NCI-H510A (cell line): ENCODE measurements at regions not wholly inside any gene's neighbourhood (a gene's known extent, or its start where the extent isn't known, plus 50 kb on each side); places are given as distances from the start of the nearest gene placed in this dataset.
"Not testable (repeated sequence)": the region's sequence is repeated elsewhere in the genome, so short reads cannot be mapped to it uniquely, and the experiment has no call there.

Experiments
- DNase-seq: peaks from one replicate; lab custom pipeline; 2025; lab: John Stamatoyannopoulos, UW

DNA sequence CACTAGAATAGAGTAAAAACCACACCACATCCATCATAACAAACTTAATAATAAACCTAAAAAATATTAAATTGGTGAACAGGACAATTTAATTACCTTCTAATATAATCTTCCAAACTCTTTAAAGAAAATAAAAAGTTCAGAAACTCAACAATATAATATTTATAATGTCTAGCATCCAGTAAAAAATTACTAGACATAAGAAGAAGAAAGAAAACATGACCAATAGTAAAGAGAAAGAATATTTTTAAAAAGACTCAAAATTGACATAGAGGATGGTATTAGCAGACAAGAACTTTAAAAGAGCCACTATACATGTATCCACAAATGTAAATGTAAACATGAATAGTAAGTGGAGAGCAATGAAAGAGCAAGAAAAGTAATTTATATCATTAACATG is 388.4 kb downstream of the TFEC start:
- no peak for DNase-seq

DNA sequence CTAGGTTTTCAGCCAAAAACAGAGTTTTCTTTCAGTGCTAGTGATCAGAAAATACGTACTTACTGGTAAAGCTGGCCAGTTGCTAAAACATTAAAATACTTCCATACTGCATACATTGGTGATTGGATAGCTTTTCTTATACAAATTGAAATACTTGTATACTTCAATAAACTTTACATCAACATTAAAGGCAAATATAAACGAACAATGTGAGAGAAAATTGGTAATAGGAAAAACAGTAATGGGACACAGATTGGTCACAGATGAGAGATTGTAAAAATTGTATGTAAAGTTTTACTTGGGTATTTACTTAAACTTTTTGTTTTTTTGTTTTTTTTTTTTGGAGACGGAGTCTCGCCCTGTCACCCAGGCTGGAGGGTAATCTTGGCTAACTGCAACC is 391.7 kb downstream of the TFEC start:
- no peak for DNase-seq

DNA sequence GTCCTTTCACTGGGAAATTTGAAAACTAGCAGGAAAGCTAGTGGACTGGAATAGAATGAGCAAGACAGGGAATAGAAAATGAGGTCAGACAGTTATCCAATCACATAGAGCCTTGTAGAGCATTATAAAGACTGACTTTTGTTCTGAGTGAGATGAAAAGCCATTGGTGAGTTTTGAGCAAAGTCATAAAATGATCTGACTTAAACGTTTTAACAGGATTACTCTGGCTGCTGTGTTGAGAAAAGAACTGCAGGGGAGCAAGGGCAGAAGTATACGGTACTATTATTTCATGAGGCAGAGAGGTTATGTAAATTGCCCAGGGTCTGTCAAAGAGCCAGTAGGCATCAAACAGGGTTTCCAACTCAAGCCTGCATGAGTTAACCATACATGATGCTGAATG is 393.4 kb downstream of the TFEC start:
- no peak for DNase-seq

DNA sequence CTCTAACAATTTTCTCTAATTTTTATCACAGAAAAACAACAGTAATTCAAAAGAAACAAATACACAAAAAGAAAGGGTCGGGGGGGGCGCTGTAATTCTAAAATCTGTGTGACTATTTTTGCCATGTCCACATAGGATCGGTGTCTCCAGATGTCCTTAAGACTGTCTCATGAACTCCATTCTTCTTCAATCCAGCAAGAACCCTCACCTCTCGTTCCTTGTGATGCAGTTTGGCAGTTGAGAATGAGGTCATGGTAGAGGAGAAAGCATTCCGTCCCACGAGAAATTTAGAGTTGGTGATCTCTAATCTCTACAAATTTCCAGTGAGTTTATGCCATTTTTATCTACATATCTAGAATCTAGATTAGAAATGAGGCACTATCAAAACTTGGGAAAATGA is 394.7 kb downstream of the TFEC start:
- DNase-seq, result no peak

DNA sequence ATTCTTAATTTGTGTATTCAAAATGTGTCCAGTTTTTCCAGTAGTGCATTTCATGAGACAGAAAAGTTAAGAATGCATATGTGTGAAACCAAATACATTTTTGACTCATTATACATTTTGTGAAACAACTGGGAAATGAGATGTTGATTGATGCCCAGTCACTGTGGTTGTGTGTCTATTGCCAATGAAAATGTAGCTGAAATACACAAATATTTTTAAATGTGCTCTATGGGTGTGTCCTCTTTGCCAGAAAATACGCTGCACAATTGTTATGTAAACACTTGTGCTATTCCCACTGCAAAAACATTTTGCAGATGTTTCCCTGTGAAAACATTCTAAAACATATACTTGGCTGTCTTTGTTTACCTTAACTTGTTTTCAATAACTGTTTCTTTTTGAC is 395.2 kb downstream of the TFEC start:
- no peak for DNase-seq

DNA sequence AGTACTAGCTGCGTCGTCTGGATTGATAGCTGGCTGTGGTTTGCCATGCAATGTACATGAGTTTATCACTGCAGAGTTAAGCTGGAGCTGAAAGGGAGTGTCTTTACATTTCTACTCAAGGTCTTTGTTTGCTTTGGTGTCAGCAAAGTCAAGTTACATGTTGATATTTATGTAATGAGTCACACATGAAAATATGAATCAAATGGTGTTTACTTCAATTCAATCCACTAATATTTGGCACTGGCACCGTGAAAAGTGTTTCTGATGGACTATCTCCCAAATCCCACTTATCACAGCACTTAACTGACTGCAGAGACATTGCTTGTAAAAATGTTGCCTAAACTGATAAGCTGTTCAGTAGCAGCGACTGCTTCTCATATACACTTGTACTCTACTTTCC is 395.9 kb downstream of the TFEC start:
- DNase-seq, result peak; percentile 22

DNA sequence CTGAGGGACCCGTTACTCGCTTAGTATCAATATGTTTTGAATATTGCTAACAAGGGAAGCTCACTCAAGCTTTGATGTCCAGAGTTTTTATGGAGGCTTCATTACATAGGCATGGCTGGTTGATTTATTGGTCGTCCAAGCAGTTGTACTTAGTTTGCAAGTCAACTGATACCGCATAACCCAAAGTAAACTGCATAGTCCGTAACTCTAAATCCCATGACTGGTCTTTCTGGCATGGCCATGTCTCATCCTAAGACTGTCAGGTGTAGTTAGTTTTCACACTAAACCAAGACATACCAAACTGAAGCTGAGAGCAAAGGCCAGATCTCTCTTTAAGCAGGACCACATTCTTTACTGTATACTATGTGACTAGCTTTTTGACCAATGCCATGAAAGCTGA is 397.9 kb downstream of the TFEC start:
- DNase-seq, result no peak

DNA sequence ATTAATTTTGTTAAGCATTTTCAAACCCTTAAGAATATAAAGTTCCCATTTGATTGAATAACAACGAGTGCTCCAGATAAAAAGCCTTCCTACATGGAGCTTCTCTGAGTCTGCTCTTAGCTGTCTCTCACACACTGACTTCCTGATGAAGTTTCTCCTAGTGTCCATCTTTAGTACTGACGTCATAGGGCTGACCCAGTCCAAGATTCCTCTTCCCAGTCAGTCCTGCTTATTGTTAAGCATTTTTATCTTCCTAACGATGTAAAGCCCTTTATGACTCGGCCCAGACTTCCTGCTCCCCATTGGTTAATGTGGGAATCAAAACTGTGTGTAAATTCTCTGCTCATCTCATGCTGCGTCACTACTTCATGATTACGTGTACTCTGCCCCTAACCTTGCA is 398.8 kb downstream of the TFEC start:
- no peak for DNase-seq

DNA sequence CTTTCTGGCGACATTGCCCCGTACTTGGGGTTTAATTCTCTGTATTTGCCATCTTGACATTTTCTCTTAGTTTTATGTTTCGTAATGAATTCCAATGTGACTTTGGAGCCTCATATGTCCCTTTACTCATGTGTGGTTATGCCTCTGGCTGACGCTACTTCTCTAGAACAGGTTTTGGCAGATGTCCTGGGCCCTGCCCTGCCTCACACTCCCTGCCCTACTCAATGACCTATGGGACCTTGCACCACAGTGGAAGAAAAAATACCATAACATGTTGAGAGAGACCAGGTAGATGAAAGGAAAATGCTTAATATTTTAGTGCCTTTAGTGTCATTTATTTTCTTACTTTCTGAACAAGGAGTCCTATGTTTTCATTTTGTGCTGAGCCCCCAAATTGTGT is 400.5 kb downstream of the TFEC start:
- DNase-seq, result no peak

DNA sequence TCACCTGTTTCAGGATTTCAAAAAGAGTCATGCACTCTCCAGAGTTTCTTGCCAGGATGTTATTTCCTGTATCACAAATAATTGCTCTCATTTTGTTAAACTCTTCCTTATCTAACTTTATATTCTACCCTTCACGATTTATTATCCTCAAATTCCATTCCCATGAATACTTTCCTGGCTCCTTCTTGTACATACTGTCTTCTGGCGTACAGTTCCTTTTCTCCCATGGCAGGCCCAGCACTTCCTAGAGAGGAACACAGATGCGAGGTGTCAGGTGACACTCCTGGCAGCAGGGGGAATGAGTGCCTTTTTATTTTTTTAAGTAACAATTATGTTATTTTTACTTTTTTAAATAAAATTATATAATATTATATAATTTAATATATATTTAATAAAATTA is 411.9 kb downstream of the TFEC start:
- no peak for DNase-seq

DNA sequence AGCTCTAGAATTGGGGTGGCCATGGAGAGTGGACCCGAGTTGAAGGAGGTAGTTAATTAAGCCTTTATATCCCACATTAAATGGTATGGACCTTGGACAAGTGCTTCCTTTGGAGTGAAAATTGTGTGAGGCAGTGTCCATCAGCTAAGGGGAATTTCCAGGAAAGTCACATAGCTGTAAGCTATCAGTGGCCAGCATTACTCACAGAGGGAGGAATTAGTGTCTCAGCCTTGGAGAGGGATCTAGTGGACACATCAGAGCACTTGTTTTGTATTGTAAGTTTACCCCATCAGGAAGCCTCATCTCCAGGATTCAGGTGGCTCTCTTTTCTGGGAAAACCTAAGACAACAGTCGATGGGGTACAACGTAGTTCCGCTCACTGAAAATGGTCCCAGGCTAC is 416.7 kb downstream of the TFEC start:
- no peak for DNase-seq

DNA sequence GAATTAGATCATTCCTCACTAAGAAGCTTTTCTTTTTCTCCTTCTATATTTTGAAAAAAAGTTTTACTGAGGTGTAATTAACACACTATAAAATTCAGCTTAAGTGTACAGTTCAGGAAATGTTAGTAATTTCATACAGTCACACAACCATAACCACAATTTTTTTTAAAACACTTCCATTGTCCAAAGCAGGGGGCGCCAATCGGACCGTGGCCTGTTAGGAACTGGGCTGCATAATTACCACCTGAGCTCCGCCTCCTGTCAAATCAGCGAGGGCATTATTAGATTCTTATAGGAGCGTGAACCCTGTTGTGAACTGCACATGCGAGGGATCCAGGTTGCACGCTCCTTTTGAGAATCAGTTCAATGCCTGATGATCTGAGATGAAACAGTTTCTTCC is 427.1 kb downstream of the TFEC start:
- no peak for DNase-seq

DNA sequence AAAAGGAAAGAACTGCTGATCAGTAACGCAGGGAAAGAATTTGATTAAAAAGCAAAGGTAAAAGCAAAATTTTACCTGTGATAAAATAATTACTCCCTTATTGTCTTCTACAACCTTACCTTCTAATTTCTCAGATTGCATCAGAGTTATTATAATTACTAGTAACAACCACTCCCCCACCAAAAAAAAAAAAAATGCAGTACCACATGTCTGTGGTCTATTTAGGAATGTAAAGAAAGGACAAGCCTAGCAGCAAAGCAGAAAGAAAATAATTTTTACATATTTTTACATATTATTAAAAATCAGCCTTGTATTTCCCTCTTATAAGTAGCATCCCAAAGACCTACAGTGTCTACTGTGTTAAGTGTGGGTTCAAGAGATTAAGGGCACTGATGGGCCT is 430.4 kb downstream of the TFEC start:
- no peak for DNase-seq

DNA sequence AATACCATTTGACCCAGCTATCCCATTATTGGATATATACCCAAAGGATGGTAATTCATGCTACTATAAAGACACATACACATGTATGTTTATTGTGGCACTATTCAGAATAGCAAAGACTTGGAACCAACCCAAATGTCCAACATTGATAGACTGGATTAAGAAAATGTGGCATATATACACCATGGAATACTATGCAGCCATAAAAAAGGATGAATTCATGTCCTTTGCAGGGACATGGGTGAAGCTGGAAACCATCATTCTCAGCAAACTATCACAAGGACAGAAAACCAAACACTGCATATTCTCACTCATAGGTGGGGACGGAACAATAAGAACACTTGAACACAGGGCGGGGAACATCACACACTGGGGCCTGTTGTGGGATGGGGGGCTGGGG is 431.4 kb downstream of the TFEC start:
- DNase-seq, result not testable (repeated sequence)

DNA sequence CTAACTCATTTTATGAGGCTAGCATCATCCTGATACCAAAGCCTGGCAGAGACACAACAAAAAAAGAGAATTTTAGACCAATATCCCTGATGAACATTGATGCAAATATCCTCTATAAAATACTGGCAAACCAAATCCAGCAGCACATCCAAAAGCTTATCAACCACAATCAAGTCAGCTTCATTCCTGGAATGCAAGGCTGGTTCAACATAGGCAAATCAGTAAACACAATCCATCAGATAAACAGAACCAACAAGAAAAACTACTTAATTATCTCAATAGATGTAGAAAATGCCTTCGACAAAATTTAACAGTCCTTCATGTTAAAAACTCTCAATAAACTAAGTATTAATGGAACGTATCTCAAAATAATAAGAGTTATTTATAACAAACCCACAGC is 433.3 kb downstream of the TFEC start:
- not testable (repeated sequence) for DNase-seq

DNA sequence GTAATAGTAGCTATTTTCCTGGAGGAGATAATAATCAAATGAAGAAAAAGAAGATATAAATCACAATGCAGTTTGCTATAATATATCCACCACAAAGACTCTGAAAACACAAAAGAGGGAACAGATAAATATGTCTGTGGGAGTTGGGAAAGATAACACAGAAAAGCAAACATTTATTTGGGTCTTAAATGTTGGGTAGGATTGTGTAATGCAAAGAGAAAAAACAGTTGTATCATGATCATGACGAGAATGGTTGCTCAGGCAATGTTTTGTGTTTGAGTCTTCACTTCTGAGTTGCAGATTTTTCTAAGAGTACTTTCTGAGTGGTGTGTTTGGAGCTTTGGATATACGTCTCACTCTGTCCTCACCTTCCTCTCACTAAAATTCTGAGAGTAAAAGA is 437.5 kb downstream of the TFEC start:
- no peak for DNase-seq

DNA sequence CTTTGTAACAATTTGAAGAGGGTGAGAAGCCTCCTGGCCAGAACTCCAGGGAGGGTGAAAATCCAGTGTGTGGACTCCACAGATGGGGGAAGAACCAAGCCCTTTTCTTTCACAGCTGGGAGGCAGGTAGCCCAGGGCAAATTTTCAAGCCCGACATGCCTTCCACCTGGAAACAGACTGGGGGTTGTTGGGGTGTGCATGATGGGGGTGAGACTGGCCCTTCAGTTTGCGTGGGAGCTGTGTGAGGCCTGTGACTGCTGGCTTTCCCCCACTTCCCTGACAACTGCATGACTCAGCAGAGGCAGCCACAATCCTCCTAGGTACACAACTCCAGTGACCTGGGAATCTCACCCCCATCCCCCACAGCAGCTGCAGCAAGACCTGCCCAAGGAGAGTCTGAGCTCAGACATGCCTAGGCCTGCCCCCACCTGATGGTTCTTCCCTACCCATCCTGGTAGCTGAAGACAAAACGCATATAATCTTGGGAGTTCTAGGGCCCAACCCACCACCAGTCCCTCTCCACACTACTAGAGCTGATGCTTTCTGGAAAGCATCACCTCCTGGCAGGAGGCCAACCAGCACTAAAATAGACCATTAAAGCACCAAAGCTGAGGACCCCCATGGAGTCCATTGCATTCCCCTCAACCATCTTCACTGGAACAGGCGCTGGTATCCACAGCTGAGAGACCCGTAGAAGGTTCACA is 445.4 kb downstream of the TFEC start:
- no peak for DNase-seq

DNA sequence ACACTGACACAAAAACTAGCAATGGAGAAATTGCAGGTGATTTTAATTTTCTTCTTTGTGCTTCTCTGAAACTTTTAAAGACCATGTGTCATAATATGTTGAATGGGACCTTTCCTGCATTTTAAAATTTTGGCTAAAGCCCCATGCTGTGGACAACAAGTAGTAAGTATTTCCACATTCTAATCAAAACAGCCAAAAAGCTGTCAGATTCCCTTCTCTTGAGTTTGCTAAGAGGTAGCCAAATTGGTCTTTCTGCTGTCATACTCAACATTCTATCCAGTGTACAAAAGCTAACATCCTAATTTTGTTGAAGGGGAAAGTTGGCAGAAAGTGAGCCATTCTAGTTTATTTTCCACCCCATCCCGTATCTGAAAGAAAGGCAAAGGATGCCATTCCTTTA is 447.6 kb downstream of the TFEC start:
- DNase-seq, result no peak

DNA sequence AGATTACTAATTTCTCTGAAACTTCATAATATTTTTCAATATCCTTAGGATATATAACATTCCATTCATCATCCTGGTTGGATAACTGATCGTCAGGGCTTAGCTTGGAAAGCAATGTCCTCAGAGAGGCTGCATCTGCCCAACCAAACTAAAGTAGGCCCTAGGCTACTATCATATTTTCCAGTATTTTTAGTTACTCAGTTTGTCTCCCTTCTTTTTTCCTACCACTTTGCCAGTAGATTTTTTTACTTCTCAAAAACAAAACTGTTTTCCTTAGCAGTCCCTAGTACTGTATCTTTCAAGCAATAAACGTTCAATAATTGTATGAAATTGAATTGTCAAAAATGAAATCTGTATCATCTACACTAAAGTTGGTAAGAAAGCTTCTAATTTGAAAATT is 452.0 kb downstream of the TFEC start:
- no peak for DNase-seq

DNA sequence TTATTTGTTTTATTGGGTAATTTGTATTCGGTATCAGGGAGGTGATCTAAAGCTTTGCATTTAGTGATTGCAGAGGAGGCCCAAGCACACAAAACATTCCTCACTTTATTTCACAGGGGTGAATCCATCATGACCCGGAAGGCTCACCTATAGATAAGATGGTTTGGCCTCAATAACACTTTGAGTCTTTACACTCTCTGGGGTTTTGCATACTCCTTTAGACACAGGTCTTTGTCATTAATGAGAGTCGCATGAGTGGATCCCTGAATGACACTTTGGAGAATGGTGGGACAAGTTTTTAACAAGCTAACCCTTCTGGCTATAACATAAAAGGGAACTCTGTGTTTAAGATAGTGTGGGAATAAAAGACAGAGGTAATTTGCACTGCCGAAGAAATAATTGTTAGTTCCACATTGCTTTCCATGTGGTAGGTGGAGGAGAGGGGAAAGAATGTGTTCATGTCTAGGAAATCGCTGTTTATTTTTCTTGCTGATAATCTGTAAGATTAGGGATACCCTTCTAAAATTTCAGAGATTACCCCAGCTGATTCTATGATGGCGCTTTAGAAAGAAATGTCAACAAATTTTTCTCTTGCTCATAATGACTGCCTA is 455.8 kb downstream of the TFEC start:
- no peak for DNase-seq

DNA sequence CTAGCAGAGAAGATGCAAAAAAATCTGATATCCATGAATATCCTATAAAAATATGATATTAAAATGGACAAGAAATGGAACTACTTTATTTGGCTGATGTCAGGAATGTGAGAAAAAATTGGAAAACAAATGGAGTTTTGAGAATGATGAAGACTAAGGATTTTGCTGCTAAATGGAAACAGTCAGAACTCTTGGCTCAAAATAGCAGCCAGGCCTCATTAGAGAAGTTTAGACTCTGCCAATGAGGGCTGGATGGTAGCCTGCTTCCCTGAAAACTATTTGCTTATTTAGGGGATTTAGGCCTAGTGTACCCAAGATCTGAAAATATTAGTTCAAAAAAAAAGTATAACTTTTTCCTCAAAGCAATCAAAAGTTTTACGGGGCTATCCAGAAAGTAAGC is 458.5 kb downstream of the TFEC start:
- DNase-seq, result no peak

DNA sequence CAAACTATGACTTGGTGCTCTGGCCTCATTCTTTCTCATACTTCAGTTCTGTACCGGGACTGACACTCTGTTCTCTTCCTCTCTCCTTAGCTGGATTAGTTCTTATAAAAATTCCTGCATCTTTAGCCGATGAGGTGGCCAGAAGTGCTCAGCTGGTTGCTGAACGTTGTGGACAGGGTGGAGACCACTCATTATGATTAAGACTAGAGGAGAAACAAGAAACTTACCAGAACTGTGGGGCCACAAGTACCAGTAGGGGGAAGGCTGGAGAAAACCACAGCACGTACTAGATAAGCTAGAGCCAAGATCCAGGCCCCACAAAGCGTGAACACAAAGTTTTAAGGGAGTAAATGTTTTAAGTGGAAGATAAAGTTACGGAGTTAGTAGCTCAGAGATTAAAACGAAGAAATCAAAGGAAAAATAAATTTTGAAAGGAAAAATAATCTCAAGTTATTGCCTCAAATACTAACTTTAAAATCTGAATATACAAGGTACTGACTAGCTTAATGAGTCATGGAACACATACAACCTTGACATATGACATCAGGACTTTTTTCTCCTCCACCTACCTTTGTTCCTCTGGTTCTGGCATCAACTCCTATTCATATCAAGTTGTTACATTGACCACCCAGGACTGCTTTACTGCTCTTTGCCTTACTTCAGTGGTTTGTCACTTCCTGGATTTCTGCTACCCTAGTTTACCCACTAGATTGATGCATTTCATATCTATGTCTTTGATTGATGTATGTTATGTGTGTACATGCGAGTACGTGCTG is 469.0 kb downstream of the TFEC start:
- DNase-seq, result no peak

DNA sequence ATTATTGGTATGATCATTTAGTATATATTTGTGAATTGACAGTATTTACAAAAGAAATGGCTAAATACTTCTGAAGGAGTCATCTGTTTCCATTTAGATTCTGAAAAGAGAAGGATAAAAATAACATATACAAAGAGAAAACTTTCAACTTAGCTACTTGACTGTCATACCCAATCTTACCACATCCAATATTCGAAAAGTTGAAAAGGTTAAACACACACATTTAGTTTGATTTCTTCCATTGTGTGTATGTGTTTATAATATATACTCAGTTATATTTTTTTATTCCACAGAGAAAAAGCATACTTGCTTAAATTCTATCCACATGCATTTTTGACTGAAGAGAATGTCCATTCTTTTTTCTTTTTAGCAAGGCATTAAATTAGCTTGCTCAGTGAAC is 470.7 kb downstream of the TFEC start:
- no peak for DNase-seq

DNA sequence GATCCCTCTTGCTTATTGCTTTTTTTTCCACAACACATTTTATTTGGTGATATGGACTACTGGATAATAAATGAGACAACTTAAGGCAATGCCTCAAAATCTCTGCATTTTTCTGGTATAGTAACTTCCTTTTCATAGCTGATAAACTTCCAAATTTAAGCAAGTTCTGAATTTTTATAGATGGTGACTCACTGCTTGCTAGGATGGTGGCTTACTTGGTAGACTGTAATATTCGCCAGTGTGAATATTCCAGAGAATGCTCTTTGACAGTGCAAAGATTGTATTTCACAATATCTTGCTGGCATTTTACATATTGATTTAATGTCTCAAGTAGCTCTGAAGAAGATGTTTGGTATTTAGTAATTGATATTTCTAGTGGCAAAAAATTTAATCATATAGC is 472.4 kb downstream of the TFEC start:
- DNase-seq, result no peak
